Fibroblast of lung (primary cell): ENCODE measurements at regions not wholly inside any gene's neighbourhood (a gene's known extent, or its start where the extent isn't known, plus 50 kb on each side); places are given as distances from the start of the nearest gene placed in this dataset.

Experiments
- CTCF ChIP-seq, 2 donors: IDR thresholded peaks in 1 of 2; conservative IDR thresholded peaks in 1 of 2; 1 replicate in 1 of 2; 2 replicates in 1 of 2; pipeline ENCODE4 v1.5.1; 2011 to 2012; ENCODE audit warnings: low read length in 2 of 2, control low read depth in 1 of 2, inconsistent platforms in 1 of 2, low read depth in 1 of 2, mild to moderate bottlenecking in 1 of 2
- EZH2 ChIP-seq: IDR thresholded peaks from 2 replicates; pipeline ENCODE4 v1.5.1; 2012; ENCODE audit warnings: low read length, control low read depth, mild to moderate bottlenecking; ENCODE audit errors: missing control alignments

GRCh38 chr6:121885399-121886152 is 450.1 kb downstream of the GJA1 start:
- TF ChIP-seq CTCF (conservative IDR thresholded peaks at IDR 0.05 in 1 of 2, IDR thresholded peaks at IDR 0.05 in 1 of 2; ENCODE audit: low read depth in 1 of 2, low read length in 2 of 2) (no peak), EZH2 (no peak)
